IPS DF 4.7 (cell line): ENCODE measurements at regions not wholly inside any gene's neighbourhood (a gene's known extent, or its start where the extent isn't known, plus 50 kb on each side); places are given as distances from the start of the nearest gene placed in this dataset.
"Not testable (repeated sequence)": the region's sequence is repeated elsewhere in the genome, so short reads cannot be mapped to it uniquely, and the experiment has no call there.

Experiments used
- DNase-seq: peaks from one replicate; pipeline ENCODE4 v3.0.0-alpha.2; 2013; ENCODE audit warnings: low spot score; ENCODE audit errors: extremely low read depth

DNA sequence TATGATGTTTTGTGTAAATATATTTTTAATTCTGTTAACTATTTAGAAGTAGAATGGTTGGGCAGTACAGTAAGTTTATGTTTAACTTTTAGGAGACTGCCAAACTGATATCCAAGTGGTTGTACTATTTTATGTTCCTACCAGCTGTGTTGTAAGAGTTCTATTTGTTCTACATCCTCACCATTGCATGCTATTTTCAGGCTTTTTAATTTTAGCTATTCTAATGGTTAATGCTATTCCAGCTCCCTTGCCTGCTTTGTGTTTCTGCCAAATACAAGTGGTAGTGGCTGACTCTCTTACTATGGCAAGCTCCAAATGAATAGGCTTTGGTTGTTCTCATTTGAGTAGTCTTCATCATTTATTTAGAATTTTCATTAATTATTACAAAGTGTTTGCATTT is 476.4 kb downstream of the KIF4B start:
- DNase-seq, result no peak

DNA sequence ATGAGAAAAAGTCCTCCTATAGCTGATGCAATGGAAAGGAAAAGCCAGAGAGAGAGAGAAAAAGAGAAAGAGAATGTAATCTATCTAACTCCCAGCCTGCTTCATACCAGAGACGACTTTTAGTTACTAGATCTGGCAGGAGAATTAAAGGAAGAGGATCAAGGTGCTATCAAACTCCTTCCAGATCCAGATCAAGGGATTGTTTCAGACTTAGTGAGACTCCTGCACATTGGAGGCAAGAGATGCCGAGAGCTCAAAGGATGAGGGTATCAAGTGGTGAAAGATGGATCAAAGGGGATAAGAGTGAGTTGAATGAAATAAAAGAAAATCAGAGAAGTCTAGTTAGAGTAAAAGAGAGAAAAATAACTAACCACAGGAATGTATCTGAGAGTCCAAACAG is 478.6 kb downstream of the KIF4B start:
- no peak for DNase-seq

DNA sequence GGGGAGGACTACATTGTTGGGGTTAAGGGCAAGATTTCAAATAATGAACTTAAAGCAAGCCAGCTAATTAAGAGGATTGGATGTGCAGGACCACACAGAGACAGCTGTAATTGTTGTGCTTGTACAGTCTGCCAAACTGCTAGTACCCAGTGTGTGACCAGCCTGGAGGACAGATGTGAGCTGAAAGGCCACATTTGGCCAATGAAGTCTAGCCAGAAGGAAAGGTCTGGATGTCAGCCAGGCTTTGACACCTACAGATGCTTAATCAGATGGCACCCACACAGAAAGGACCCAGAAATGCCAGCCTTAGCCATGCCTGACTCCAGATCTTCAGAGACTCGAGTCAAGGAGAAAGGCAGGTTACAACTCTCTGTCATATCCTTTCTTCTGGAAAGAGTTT is 491.1 kb downstream of the KIF4B start:
- DNase-seq, result no peak

DNA sequence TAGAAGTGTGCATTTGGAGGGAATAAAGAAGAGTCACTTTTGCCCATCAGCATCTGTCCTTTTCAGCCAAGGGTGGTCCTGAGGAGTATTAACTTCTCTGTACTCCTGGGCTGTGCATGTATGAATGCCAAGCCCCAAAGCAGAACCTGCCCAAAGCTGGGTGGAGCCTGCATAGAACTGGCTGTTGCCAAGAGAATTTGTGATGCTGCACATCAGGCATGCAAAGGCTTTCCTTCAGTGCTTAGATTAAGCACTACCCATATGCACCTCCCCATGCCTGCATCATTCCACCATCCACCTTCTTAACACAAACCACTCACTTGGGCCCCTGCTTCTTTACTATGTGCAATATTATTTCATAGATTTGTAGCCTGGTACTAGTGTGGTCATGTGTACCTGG is 493.8 kb downstream of the KIF4B start:
- no peak for DNase-seq

DNA sequence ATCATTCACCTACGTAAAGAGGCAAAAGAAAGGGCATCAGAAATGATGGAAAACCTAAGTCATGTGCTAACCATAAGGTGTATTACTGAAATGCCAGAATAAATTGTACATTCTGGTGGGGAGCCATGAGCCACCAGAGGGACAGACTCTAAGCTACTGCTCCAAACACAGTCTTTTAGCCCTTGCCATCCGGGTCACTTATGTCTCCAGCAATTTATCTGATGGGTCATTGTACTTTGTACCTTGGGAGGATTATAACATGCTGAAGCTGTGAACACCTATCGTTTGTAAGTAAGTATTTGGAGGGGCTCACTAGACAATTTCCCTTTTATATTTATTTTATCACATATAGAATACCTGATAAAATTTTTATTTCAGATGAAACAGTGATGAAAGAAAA is 495.1 kb downstream of the KIF4B start:
- DNase-seq, result no peak

DNA sequence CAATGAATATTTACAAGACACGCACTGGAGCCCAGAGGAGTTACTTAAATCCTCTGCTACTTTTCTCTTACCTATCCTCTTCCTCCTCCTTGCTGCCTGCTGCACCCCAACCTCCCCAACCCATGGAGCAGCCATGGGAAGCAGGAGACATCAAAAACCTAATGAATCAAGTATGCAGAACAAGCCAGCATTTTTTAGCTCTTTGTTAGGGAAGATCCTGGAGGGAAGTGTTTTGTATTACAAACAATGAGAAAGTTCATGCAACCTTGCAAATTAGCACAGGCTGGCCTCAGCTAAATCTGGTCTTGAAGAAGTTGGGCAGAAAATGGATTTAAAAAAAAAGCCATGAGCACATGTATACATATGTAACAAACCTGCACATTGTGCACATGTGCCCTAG is 498.8 kb downstream of the KIF4B start:
- no peak for DNase-seq

DNA sequence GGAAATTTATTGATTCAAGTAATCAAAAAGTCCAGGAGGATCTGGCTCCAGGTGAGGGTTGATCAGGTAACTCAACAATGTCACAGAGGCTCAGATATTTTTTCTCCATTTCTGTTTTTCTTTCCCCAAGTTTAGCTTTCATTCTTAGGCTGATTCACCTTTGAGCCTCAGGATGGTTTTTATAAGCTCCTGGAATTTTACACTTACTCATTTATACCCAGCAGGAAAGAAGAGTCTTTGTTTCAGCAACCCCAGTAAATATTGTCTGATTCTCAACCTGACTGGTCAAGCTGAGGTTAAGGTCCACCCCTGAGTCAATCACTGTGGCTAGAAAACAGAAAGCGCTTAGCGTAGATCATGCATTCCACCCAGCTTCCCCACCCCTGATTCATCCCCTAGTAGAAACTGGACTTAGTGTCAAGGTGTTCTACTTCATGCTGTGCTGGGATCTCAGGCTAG is 500.6 kb downstream of the KIF4B start:
- DNase-seq, result no peak

DNA sequence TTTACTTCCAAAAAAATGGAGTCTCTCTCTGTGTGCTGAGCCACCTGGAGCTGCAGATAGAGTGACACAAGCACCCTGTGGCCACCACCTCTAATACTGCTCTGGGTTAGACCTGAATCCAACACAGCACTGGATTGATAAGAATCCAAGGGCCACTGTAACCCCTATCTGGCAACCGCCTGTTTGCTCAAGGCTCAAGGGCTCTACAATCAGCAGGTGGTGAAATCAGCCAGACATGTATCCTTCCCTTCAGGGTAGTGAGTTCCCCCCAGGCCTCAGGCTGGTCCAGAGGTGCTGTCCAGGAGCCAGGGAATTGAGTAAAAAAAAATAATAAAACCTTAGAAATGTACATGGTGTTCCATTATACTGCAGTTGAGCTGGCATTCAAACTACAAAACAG is 509.0 kb downstream of the KIF4B start:
- DNase-seq, result no peak

DNA sequence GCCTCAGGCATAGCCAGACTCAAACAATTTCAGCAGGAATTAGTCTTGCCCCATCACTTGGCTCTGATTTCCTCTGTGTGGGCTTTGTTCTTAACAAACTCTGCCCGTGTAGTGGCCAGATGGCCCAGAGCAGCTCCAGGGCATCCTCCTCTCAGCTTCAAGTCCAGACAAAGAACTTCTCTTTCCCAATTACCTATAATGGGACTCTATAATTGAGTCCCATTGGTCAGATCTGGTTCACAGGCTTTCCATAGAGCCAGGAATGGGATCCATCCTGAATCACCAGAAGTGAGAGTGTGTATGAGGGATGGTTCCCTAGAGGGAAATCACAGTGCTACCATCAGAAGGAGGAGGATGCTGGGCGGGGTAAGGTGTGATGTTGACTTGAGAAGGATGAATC is 515.8 kb downstream of the KIF4B start:
- DNase-seq, result no peak

DNA sequence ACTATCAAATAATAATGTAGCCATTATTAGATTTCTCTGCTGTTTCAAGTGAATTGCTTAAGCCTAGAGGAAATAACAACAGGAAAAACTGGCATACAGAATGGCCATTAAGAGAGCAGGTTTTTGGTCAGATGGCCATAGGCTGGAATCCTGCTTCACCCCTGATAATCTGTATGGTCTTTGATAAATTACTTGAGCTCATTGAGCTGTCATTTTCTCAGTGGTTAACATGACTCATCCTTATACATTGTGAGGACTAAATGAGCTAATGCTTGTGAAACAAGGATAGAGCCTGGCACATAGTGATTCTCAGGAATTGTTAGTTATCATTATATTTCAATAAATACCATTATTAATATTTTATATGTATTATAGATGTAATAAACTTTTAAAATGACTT is 516.5 kb downstream of the KIF4B start:
- DNase-seq, result no peak

DNA sequence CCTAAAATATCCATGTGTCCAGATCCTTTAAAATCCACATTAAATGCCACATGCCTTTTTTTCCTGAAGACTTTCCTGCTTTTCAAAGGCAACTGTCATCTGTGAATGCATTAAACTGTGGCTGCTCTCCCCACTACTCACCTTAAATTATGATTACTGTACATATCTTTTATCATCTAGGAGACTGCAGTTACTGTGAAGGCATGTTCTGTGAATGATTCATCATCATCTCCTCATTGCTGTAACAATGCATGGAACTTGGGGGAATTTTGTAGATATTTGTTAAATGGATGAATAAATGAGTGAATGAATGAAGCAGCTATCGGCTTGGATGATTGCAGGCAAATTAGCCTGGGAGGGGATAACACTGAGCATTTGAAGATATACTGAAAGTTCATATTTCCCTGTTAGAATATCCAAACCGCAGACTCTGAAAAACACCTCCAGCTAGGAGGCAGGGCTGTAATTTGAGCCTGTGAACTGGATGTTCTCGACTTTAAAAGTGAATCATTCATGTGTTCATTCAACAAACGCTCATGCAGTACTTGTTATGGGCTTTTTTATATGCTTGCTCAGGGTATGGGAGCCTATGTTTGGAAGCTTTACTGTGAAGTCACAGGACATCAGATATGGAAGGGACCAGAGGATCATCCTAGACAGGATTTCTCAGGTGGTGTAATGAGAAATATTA is 519.2 kb downstream of the KIF4B start:
- no peak for DNase-seq

DNA sequence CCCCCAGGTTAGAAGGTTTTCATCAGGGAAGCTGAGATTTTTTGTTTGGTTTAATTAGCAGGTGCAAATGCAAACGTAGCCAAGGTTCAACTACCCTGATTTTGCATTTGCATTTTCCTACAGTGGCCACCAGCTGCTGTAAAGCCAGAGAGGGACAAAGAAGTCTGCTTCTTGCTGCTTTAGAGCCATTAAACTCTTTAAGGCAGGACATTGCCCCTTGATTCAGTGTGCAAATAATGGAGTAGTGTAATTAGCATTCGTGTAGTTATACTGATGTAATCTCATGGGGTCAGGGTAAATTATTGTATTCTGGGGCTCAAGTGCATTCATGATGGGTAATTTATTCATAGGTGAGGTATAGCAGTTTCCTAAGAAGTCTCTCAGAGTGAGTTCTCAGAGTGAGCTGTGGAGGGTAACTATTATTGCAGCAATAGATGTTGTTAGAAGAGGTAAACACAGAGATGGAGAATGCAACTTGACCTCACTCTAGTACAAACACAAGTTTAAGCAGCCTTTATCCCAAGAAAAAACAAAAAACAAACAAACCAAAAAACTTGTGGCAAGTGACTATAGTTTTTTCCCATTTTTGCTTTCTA is 526.5 kb downstream of the KIF4B start:
- no peak for DNase-seq

DNA sequence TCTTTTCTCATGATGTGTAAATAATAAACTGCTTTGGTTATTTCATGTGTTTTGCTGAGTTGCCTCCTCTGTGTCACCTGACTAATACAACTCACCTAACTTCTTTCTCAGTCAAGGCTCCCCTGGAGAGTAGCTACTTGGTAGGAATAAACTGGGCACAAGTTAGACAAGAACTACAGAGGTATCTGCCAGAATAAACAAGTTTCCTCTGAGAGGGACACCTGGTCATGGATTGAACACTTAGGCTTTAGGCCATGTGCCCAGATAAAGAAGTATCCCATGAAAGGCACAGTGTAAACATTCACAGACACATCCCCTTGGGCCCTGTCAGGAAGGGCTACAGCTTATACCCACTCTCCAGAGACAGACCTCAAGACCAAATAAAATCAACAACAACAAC is 532.5 kb downstream of the KIF4B start:
- DNase-seq, result no peak

DNA sequence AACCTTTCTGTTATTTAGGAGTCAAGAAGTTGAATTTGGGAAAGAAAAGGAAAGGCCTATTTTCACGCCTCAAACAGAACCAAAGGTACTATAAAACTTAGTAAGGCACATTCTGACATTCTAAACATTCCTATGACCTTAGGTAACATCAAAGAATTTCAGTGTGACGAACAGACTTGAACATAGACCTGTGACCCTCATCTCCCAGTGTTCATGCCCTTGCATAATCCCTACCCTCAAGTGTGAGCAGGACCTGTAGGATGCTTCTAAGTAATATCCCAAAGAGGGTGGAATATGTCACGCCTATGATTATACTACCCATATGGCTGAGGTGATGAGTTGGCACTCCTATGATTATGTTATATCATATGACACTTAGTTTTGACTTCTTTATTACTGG is 540.9 kb downstream of the KIF4B start:
- no peak for DNase-seq

DNA sequence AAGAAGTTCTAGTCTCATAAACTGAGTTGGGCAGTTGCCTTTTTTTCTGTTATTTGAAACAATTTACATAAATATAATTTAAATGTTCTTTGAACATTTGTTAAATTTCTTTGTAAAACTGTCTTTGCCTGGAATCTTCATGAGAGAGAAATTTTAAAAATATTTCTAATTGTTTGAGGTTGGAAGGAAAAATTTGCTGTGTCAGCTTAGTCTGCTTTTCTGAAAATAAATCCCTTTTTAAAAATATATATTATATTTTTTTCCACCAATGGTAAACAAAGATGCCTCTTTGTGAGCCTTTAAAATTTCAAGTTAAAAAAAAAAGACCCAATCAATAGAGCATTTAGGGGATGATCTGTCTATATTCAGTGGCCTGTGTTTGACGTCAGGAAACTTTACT is 542.7 kb downstream of the KIF4B start:
- no peak for DNase-seq

DNA sequence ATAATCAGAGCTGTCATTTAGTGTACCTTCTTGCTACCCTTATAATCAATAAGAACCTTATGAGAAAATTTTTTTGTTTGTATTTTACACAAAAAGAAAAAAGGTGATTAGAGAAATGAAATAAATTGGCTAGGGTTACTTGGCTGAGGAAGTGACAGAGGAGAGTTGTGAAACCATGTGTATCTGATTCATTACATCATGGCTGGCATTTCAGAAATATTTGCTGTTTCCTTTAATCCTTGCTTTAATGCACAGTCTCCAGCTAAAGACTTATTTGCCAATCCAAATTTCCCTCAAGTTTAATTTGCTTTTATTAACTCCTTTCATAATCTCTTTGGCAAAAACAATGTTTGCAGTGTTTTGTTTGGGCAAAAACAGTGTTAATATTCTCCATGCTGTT is 543.1 kb downstream of the KIF4B start:
- DNase-seq, result no peak

DNA sequence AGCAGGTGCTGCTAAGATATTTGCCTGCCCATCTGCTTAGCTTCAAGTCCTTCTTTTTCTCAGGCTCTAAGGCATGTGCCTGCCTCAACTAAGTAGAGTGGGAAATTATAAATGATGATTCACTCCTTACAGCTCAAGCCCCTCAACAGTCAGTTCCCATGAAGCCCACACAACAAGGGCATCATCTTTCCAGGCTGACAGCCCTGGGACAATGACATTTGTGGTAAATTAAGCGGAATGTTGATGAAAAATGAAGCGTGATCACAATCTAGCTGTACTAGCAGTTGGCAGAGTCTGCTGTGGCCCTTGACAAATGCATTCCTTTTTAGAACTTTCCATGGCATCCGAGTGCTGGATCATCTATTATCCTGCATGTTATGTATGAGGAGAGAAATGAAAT is 548.6 kb downstream of the KIF4B start:
- no peak for DNase-seq

DNA sequence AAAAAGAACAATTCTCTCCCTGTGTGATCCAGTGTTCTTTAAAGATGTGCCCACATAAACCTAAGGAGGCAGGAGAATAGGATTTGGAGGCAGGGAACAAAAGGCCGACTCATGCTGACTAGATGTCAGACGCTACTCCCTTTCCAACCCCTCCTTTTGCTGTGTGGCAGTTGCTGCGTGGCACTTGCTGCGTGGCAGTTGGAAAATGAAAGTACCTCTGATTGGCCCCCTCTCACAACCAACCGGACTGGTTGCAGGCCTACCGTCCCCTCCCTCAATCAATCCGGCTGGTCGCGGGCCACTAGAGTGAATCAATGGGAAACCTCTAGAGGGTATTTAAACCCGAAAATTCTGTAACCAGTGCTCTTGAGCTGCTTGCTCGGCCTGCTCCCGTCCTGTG is 551.0 kb downstream of the KIF4B start:
- DNase-seq, result no peak

DNA sequence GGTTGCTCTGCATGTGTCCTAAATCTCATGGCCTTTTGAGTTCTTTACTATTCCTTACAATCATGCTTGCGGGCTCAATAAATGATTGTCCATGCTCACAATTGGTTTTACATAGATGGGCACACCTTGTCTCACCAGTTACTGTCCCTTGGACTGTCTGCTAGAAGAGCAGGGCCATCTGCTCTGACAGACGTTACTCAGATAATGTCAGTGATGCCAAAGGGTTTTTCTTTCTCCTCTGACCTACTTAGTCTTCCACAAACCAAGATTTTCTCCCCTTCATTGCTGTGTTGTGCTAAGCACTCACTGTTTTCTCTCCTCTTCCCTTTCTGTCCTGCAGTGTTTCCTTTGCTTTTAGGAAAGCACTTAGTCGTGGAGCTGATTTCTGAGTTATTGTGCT is 562.3 kb downstream of the KIF4B start:
- DNase-seq, result no peak

DNA sequence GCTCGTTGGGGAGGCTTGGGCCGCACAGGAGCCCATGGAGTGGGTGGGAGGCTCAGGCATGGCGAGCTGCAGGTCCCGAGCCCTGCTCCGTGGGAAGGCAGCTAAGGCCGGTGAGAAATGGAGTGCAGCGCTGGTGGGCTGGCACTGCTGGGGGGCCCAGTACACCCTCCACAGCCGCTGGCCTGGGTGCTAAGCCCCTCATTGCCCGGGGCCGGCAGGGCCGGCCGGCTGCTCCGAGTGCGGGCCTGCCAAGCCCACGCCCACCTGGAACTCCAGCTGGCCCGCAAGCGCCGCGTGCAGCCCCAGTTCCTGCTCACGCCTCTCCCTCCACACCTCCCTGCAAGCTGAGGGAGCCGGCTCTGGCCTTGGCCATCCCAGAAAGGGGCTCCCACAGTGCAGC is 573.3 kb downstream of the KIF4B start:
- DNase-seq, result not testable (repeated sequence)

DNA sequence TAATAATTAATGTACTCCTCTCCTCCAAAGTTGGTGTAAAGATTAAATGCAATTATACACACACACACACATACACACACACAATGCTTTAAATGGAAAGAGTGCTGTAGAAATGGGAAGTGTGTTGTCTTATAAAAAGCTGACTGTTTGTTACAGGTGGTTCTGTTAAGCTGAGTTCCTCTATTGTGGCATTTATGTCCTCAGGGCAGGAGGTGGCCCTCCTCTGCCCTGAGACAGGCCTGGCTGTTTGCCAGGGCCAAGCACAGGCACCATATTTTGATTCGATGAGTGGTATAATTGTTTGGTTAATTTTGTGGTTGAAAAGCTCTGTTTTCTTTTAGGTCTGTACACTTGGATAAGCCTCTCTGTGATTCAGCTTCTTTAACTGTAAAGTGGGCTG is 573.9 kb downstream of the KIF4B start:
- DNase-seq, result no peak

DNA sequence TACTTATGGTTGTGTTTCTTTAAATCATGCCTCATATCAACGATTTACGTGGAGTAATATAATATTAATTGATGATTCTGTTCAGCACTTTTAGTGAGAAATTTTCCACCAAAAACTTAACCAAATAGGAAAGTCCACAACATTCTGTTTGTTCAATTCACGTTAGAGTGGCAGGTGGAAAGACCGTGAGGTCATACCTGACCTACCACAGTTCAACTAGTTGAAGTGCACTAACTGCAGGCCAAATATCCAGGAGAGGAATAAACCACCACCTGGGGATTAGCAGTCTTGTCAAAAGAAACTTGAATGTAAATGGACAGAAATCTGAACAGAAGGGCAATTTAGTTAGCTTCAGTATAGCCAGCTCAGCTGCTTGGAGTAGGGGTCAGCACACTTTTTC is 577.7 kb downstream of the KIF4B start:
- no peak for DNase-seq

DNA sequence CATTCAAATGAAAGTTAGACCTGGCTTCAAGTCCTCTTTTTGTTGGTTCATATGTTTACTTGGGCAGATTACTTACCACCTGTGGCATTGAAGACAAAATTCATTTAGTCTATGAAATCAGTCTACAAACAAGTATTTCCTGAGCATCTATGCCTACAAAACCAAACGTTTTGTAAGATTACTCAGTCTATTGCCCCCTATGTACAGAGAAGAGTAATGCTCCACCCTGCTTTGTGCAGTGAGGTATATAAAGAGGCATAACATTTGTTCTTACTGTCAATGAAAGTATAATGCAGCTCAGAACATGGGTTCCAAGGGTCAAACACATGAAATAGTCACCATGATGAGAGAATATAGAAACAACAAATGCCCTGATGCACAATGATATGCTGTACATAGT is 580.7 kb downstream of the KIF4B start:
- DNase-seq, result no peak

DNA sequence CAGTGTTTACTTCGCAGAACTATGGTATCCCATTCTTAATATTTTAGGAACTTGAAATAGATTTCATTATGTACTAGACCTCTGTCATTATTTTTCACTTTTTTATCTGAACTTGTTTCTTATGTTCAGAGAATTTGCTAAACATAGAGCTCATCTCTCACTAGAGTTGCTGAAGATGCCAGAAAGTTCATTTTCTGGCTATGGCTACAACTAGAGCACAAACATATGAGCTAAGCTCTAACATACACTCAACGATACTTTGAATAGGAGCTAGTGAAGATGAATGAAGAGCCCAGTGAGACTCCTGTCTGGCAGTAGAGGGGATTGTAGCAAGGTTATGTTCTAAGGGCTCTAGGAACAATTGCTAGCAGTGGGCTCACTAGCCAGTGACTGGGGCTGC is 582.2 kb downstream of the KIF4B start:
- DNase-seq, result no peak
